ENCODE measurements at regions not wholly inside any gene's neighbourhood (a gene's known extent, or its start where the extent isn't known, plus 50 kb on each side); places are given as distances from the start of the nearest gene placed in this dataset.

DNA sequence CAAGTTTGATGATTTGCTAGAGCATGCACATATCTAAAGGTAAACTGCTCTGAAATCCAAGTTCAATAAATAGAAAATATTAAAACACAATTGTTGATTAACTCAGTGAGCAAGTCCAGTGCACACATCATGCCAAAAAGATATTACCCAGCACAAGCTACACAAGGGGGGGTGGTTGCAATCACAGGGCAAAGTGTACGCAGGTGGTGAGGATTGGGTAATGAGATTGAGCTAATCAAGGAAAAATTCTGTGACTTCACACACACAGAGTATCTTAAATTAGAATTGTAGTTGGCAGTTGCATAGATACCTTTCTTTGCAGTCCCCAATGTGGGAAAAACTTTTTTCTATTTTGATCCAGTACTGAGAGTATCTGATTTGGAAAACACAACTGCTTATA lies 156.1 kb upstream of the NTRK2 start:
- H3K4ac ChIP-seq (replicated peaks; ENCODE audit: insufficient read length, low read depth, low read length) = no peak overlapping the region
- H3K27ac ChIP-seq (ENCODE audit: low read depth, low read length) = no peak overlapping the region
- no peak overlapping the region for H2BK12ac ChIP-seq (ENCODE audit: low read depth, low read length)
- H3K18ac ChIP-seq (ENCODE audit: extremely low read depth, low read length) = no peak overlapping the region
- no peak overlapping the region for H2BK5ac ChIP-seq (ENCODE audit: low read depth, low read length)
- WGBS, 2 experiments (ENCODE audit: extremely low coverage in 1 of 2, insufficient coverage in 1 of 2, insufficient read length in 1 of 2, insufficient replicate concordance in 2 of 2, low coverage in 1 of 2, low lambda C conversion rate in 2 of 2, missing lambda C conversion rate in 1 of 2) = 86% methylated on average over 1 of the region's 1 CpG; no CpG with 5 or more reads in 1 of the 2 experiments
- no peak overlapping the region for H2BK20ac ChIP-seq (ENCODE audit: low read length)
- H2BK120ac ChIP-seq (replicated peaks; ENCODE audit: low read depth, low read length) = no peak overlapping the region
- no peaks in the 10 kb centered on the region; a peak in 1 of 7 replicates for H3K27me3 ChIP-seq (replicated peaks in 1 of 4; ENCODE audit: control insufficient read depth in 3 of 4, extremely low read depth in 1 of 4, insufficient read depth in 3 of 4, low read length in 3 of 4)
- H3K14ac ChIP-seq (ENCODE audit: insufficient read length) = no peak overlapping the region
- H4K91ac ChIP-seq (replicated peaks; ENCODE audit: insufficient read length, low read length) = no peak overlapping the region
- ChIA-PET CTCF (ENCODE audit: partially characterized antibody) (no interaction called here), POLR2A (ENCODE audit: partially characterized antibody) (no interaction called here)
- DNase-seq (ENCODE audit: low read depth in 1 of 2, low spot score in 2 of 2) = no peak
- H4K20me1 ChIP-seq (replicated peaks in 1 of 2; ENCODE audit: control insufficient read depth in 1 of 2, insufficient read depth in 2 of 2, low read length in 2 of 2) = no peaks in the 10 kb centered on the region
- H3K9ac ChIP-seq (replicated peaks in 1 of 4; ENCODE audit: extremely low read depth in 1 of 4, low read depth in 3 of 4, low read length in 3 of 4) = no peak overlapping the region
- no peak overlapping the region for H3K4me2 ChIP-seq (ENCODE audit: insufficient read depth in 1 of 2, low read depth in 2 of 2, low read length in 2 of 2)
- no peak for FAIRE-seq
- TF ChIP-seq POLR2A (IDR thresholded peaks at IDR 0.05; ENCODE audit: control extremely low read depth in 1 of 2, low read depth in 2 of 2, low read length in 2 of 2) (no peak), CBX5 (IDR thresholded peaks at IDR 0.05; ENCODE audit: low read depth, low read length) (no peak), POLR2AphosphoS5 (IDR thresholded peaks at IDR 0.05; ENCODE audit: low read depth, low read length) (no peak), YY1 (IDR thresholded peaks at IDR 0.05; ENCODE audit: low read depth, low read length) (no peak), EGR1 (IDR thresholded peaks at IDR 0.05; ENCODE audit: borderline replicate concordance, low read depth, low read length) (no peak), CEBPB (IDR thresholded peaks at IDR 0.05; ENCODE audit: low read depth, low read length) (no peak), SIRT6 (IDR thresholded peaks at IDR 0.05; ENCODE audit: low read length) (no peak)
- H3K36me3 ChIP-seq (ENCODE audit: control insufficient read depth in 2 of 4, insufficient read depth in 4 of 4, low read length in 3 of 4) = no peaks in the 10 kb centered on the region
- no peaks in the 10 kb centered on the region for H3K79me2 ChIP-seq (ENCODE audit: control insufficient read depth in 1 of 2, insufficient read depth in 2 of 2, low read length in 2 of 2)
- H3K4me3 ChIP-seq (ENCODE audit: extremely low read depth in 1 of 4, insufficient read depth in 2 of 4, low read depth in 3 of 4, low read length in 4 of 4) = no peak overlapping the region
- no peak overlapping the region for H2AK5ac ChIP-seq (ENCODE audit: low read depth, low read length)
- H3K23ac ChIP-seq (ENCODE audit: insufficient read length) = no peak overlapping the region
- no peak overlapping the region for H4K5ac ChIP-seq (ENCODE audit: insufficient read length, low read depth, low read length)
- H2BK15ac ChIP-seq (ENCODE audit: low read length) = no peak overlapping the region
- H3K9me3 ChIP-seq (ENCODE audit: insufficient read depth in 2 of 2, low read depth in 1 of 2, low read length in 1 of 2) = peaks cover 4 to 7% of the 10 kb centered on the region in 2 experiments; a peak in 2 of 4 replicates
- no peaks in the 10 kb centered on the region for H3K4me1 ChIP-seq (replicated peaks in 1 of 4; ENCODE audit: control insufficient read depth in 3 of 4, insufficient read depth in 4 of 4, low read length in 3 of 4)
- H2AFZ ChIP-seq (ENCODE audit: low read length) = no peak overlapping the region
- H3K23me2 ChIP-seq (ENCODE audit: low read depth, low read length) = no peaks in the 10 kb centered on the region
- H3K79me1 ChIP-seq (ENCODE audit: low read depth, low read length) = no peaks in the 10 kb centered on the region; the same call in 1 of the 2 replicates
- H4K8ac ChIP-seq (ENCODE audit: extremely low read depth, insufficient read depth, low read length) = no peak overlapping the region
- no peak overlapping the region for H3K56ac ChIP-seq (replicated peaks; ENCODE audit: insufficient read length, low read depth, low read length)

Measured in H1 (cell line).